ENCODE measurements at regions not wholly inside any gene's neighbourhood (a gene's known extent, or its start where the extent isn't known, plus 50 kb on each side); places are given as distances from the start of the nearest gene placed in this dataset.

GRCh38 chr20:53699906-53700305, 106.3 kb upstream of the ZNF217 start:
- TF ChIP-seq RAD21 (IDR thresholded peaks at IDR 0.05; ENCODE audit: low read length) (no peak), MAFK (IDR thresholded peaks at IDR 0.05; ENCODE audit: low read depth, low read length) (no peak), MXI1 (IDR thresholded peaks at IDR 0.05; ENCODE audit: borderline replicate concordance, low read depth, low read length) (no peak), POLR2A (IDR thresholded peaks at IDR 0.05; ENCODE audit: low read depth, low read length) (no peak), FOS (IDR thresholded peaks at IDR 0.05; ENCODE audit: low read depth, low read length) (no peak), USF2 (IDR thresholded peaks at IDR 0.05; ENCODE audit: low read depth, low read length) (no peak), CEBPB (IDR thresholded peaks at IDR 0.05; ENCODE audit: low read depth, low read length) (no peak), RCOR1 (IDR thresholded peaks at IDR 0.05; ENCODE audit: insufficient replicate concordance, low read length) (no peak), BHLHE40 (IDR thresholded peaks at IDR 0.05; ENCODE audit: low read depth, low read length) (no peak), CTCF (conservative IDR thresholded peaks at IDR 0.05; ENCODE audit: low read depth, low read length) (no peak), ELK1 (IDR thresholded peaks at IDR 0.05; ENCODE audit: borderline replicate concordance, low read depth, low read length) (no peak), NFE2L2 (IDR thresholded peaks at IDR 0.05; ENCODE audit: low read depth, low read length) (no peak), RFX5 (IDR thresholded peaks at IDR 0.05; ENCODE audit: low read depth, low read length) (no peak)

More at GRCh38 chr20:53699906-53700305, 106.3 kb upstream of the ZNF217 start:
- dilution Hi-C loops (cut with HindIII; ENCODE audit: low sequenced_read_pairs, unreplicated experiment) (no loop called here), in situ Hi-C loops (cut with MboI; ENCODE audit: low sequenced_read_pairs) (no loop called here), intact Hi-C loops (cut with micrococcal nuclease) (no loop called here)
- Histone ChIP-seq H2BK5ac (ENCODE audit: low read depth, low read length, poor library complexity, severe bottlenecking) (no peak overlapping the region), H3K4me2 (ENCODE audit: low read depth, low read length) (no peak overlapping the region), H2BK15ac (ENCODE audit: low read depth, low read length) (no peak overlapping the region), H3K4me1 (ENCODE audit: control insufficient read depth, insufficient read depth, low read length) (no peaks in the 10 kb centered on the region), H3K56ac (ENCODE audit: extremely low read depth, insufficient read depth, low read length) (no peak overlapping the region), H4K91ac (ENCODE audit: insufficient read depth, low read depth, low read length) (no peak overlapping the region), H3K36me3 (ENCODE audit: control insufficient read depth, insufficient read depth, low read length) (no peaks in the 10 kb centered on the region), H2AK9ac (replicated peaks; ENCODE audit: low read depth, low read length, poor library complexity) (no peak overlapping the region), H3K9me1 (ENCODE audit: insufficient read depth, low read length) (peaks cover 3% of the 10 kb centered on the region; the same call in 1 of the 2 replicates), H3K79me1 (ENCODE audit: low read depth in 1 of 2, low read length in 2 of 2) (no peaks in the 10 kb centered on the region), H4K20me1 (ENCODE audit: insufficient read depth, low read length) (no peaks in the 10 kb centered on the region), H3K9ac (ENCODE audit: low read depth, low read length) (no peak overlapping the region), H3K18ac (ENCODE audit: low read depth, low read length) (no peak overlapping the region), H3K27ac (ENCODE audit: insufficient read depth, low read length) (no peak overlapping the region), H3K23ac (ENCODE audit: low read depth, low read length) (no peak overlapping the region), H4K5ac (ENCODE audit: low read depth, low read length) (no peak overlapping the region), H3K4me3 (ENCODE audit: insufficient read depth, low read depth, low read length) (no peak overlapping the region), H3K9me3 (ENCODE audit: control insufficient read depth, insufficient read depth, low read length) (no peaks in the 10 kb centered on the region), H3K14ac (replicated peaks; ENCODE audit: low read depth, low read length) (no peak overlapping the region), H2AK5ac (ENCODE audit: low read depth, low read length) (no peak overlapping the region), H4K8ac (ENCODE audit: low read depth in 2 of 2, low read length in 2 of 2) (no peak overlapping the region), H2BK20ac (ENCODE audit: low read depth, low read length) (no peak overlapping the region), H3K4ac (ENCODE audit: low read depth, low read length) (no peak overlapping the region), H2AFZ (replicated peaks; ENCODE audit: low read length, poor library complexity) (no peak overlapping the region), H3K27me3 (ENCODE audit: control insufficient read depth, insufficient read depth, low read length) (no peaks in the 10 kb centered on the region), H2BK120ac (ENCODE audit: low read depth, low read length) (no peak overlapping the region)
- BruUV-seq (replicated peaks), result no TSS peak
- ATAC-seq (ENCODE audit: low read depth), result no peak
- ChIA-PET POLR2A (ENCODE audit: unreplicated experiment) (no interaction called here), CTCF (no interaction called here)
- DNase-seq, result no peak

Measured in IMR-90 (cell line).